Keratinocyte (primary cell): ENCODE measurements at regions not wholly inside any gene's neighbourhood (a gene's known extent, or its start where the extent isn't known, plus 50 kb on each side); places are given as distances from the start of the nearest gene placed in this dataset.

ENCODE experiments used
- DNase-seq: peaks from one replicate; pipeline ENCODE4 v3.0.0-alpha.2; 2011; ENCODE audit warnings: low read depth, missing footprints, low spot score
- FAIRE-seq: peaks from 2 replicates; lab custom pipeline; 2011; peaks lifted over from hg19 to GRCh38; lab: Jason Lieb, UNC
- H2AFZ ChIP-seq: 2 replicates; pipeline ENCODE4 v1.6.0; 2012; ENCODE audit warnings: low read length, control low read depth, inconsistent platforms; ENCODE audit not compliant: control insufficient read depth
- H3K27ac ChIP-seq: 2 replicates; pipeline ENCODE4 v1.5.1; 2011; ENCODE audit warnings: low read length; ENCODE audit not compliant: control insufficient read depth, insufficient read depth
- H3K27me3 ChIP-seq: 3 replicates; pipeline ENCODE4 v1.6.0; 2011; ENCODE audit warnings: low read length; ENCODE audit not compliant: control insufficient read depth, insufficient read depth; ENCODE audit errors: extremely low read depth
- H3K36me3 ChIP-seq, 2 experiments: 2 replicates in 1 of 2; 3 replicates in 1 of 2; pipeline ENCODE4 v1.5.1; 2011; ENCODE audit warnings: low read length in 2 of 2, mild to moderate bottlenecking in 1 of 2; ENCODE audit not compliant: control insufficient read depth in 2 of 2, insufficient read depth in 2 of 2; ENCODE audit errors: extremely low read depth in 1 of 2
- H3K4me1 ChIP-seq: 3 replicates; pipeline ENCODE4 v1.5.1; 2011; ENCODE audit warnings: low read length; ENCODE audit not compliant: control insufficient read depth, insufficient read depth; ENCODE audit errors: extremely low read depth
- H3K4me2 ChIP-seq: 3 replicates; pipeline ENCODE4 v1.6.0; 2011; ENCODE audit warnings: low read depth, low read length; ENCODE audit not compliant: control insufficient read depth, insufficient read depth; ENCODE audit errors: extremely low read depth
- H3K4me3 ChIP-seq, 3 experiments: fragments of 200-600 bp in 1 of 3; sonication (generic) in 1 of 3; 2 replicates in 2 of 3; 3 replicates in 1 of 3; pipeline ENCODE4 v1.5.1; 2011 to 2016; ENCODE audit warnings: low read length in 3 of 3, mild to moderate bottlenecking in 3 of 3, control low read depth in 2 of 3, inconsistent platforms in 1 of 3, low read depth in 1 of 3, mixed read lengths in 1 of 3, mixed run types in 1 of 3, moderate library complexity in 1 of 3; ENCODE audit not compliant: control insufficient read depth in 2 of 3, insufficient read depth in 2 of 3; ENCODE audit errors: extremely low read depth in 1 of 3
- H3K79me2 ChIP-seq: 2 replicates; pipeline ENCODE4 v1.6.0; 2012; ENCODE audit warnings: low read length; ENCODE audit not compliant: control insufficient read depth, insufficient read depth
- H3K9ac ChIP-seq: 3 replicates; pipeline ENCODE4 v1.6.0; 2011; ENCODE audit warnings: low read length; ENCODE audit not compliant: control insufficient read depth, insufficient read depth; ENCODE audit errors: extremely low read depth
- H3K9me1 ChIP-seq: 3 replicates; pipeline ENCODE4 v1.6.0; 2011; ENCODE audit warnings: low read length; ENCODE audit not compliant: control insufficient read depth, insufficient read depth; ENCODE audit errors: extremely low read depth
- H3K9me3 ChIP-seq: 2 replicates; pipeline ENCODE4 v1.5.1; 2012; ENCODE audit warnings: low read depth, low read length; ENCODE audit not compliant: control insufficient read depth
- H4K20me1 ChIP-seq: 3 replicates; pipeline ENCODE4 v1.6.0; 2011; ENCODE audit warnings: low read length; ENCODE audit not compliant: control insufficient read depth, insufficient read depth; ENCODE audit errors: extremely low read depth
- CTCF ChIP-seq, 3 experiments: IDR thresholded peaks in 1 of 3; conservative IDR thresholded peaks in 1 of 3; optimal IDR thresholded peaks in 1 of 3; 2 replicates in 2 of 3; 3 replicates in 1 of 3; pipeline versions ENCODE3 to v1.5.1; 2011; ENCODE audit warnings: low read length in 3 of 3, mild to moderate bottlenecking in 3 of 3, moderate library complexity in 2 of 3, control low read depth in 1 of 3, inconsistent platforms in 1 of 3; ENCODE audit not compliant: insufficient read depth in 2 of 3; ENCODE audit errors: extremely low read depth in 1 of 3
- EZH2 ChIP-seq: IDR thresholded peaks from one replicate; pipeline ENCODE4 v1.6.1; 2012; ENCODE audit warnings: inconsistent platforms, mild to moderate bottlenecking, low read length, moderate library complexity
- dilution Hi-C: fragments of 300-500 bp; cut with MboI; formaldehyde crosslinking; loops from one replicate; pipeline ENCODE4 v1.7.0; 2020; ENCODE audit warnings: low sequenced_read_pairs; ENCODE audit not compliant: extremely low pct_ligation_motif_present

GRCh38 chr2:123359636-123360035 lies 665.5 kb upstream of the CNTNAP5 start:
- H3K27me3 ChIP-seq, result no peaks in the 10 kb centered on the region
- no peaks in the 10 kb centered on the region for H3K36me3 ChIP-seq
- no peaks in the 10 kb centered on the region for H4K20me1 ChIP-seq
- H3K9ac ChIP-seq, result no peak overlapping the region
- TF ChIP-seq CTCF (optimal IDR thresholded peaks at IDR 0.05 in 1 of 3, IDR thresholded peaks at IDR 0.05 in 1 of 3, conservative IDR thresholded peaks at IDR 0.05 in 1 of 3; ENCODE audit: extremely low read depth in 1 of 3, insufficient read depth in 2 of 3, low read length in 3 of 3), result no peak
- no peak for TF ChIP-seq EZH2
- no peak for FAIRE-seq
- H3K9me1 ChIP-seq, result no peaks in the 10 kb centered on the region
- H3K4me2 ChIP-seq, result no peak overlapping the region
- no peaks in the 10 kb centered on the region for H3K9me3 ChIP-seq
- H3K4me1 ChIP-seq, result no peaks in the 10 kb centered on the region
- H3K4me3 ChIP-seq, result no peak overlapping the region
- no peak overlapping the region for H3K27ac ChIP-seq
- no peak for DNase-seq
- no peak overlapping the region for H2AFZ ChIP-seq
- H3K79me2 ChIP-seq, result no peaks in the 10 kb centered on the region
- dilution Hi-C loops, result no loop called here

- Histone ChIP-seq H3K4me1 (no peaks in the 10 kb centered on the region), H3K4me3 (no peak overlapping the region), H2AFZ (no peak overlapping the region), H3K27ac (no peak overlapping the region), H3K9me3 (no peaks in the 10 kb centered on the region), H3K36me3 (no peaks in the 10 kb centered on the region), H3K4me2 (no peak overlapping the region), H3K27me3 (no peaks in the 10 kb centered on the region), H3K9ac (no peak overlapping the region), H4K20me1 (no peaks in the 10 kb centered on the region), H3K79me2 (no peaks in the 10 kb centered on the region), H3K9me1 (no peaks in the 10 kb centered on the region)
- FAIRE-seq, result no peak
- dilution Hi-C loops, result no loop called here
- no peak for DNase-seq
- TF ChIP-seq EZH2 (no peak), CTCF (optimal IDR thresholded peaks at IDR 0.05 in 1 of 3, IDR thresholded peaks at IDR 0.05 in 1 of 3, conservative IDR thresholded peaks at IDR 0.05 in 1 of 3; ENCODE audit: extremely low read depth in 1 of 3, insufficient read depth in 2 of 3, low read length in 3 of 3) (no peak)
Observed at GRCh38 chr2:123362671-123363440, 662.2 kb upstream of the CNTNAP5 start.
